HepG2 (cell line): ENCODE measurements at regions not wholly inside any gene's neighbourhood (a gene's known extent, or its start where the extent isn't known, plus 50 kb on each side); places are given as distances from the start of the nearest gene placed in this dataset.

Experiments
- ATAC-seq: fragments of 200-7000 bp; cut with Tn5 transposase; 3 replicates; pipeline ENCODE4 v1.9.1; 2020; ENCODE audit warnings: mild to moderate bottlenecking, moderate library complexity
- BruUV-seq: library from RNA; stranded (reverse); fragments of 400-500 nt; replicated peaks from 2 replicates; lab custom pipeline; 2021; lab: Mats Ljungman, UMichigan
- CTCF ChIA-PET: fragments of 300-600 bp; formaldehyde crosslinking; extraction: SDS; loops from one replicate; lab custom pipeline; 2021; ENCODE audit warnings: low total read pairs, inconsistent platforms, low intra/inter-chr PET ratio; lab: Yijun Ruan, JAX
- POLR2A ChIA-PET: fragments of 350-600 bp; sonication (Branson Sonifier 250); formaldehyde crosslinking; loops from one replicate; lab custom pipeline; 2020; ENCODE audit warnings: antibody characterized with exemption, inconsistent platforms; lab: Yijun Ruan, JAX
- DNase-seq: peaks from one replicate; pipeline ENCODE4 v3.0.0-alpha.2; 2015; ENCODE audit warnings: low spot score
- FAIRE-seq: peaks from 3 replicates; lab custom pipeline; 2011; peaks lifted over from hg19 to GRCh38; lab: Jason Lieb, UNC
- H2AFZ ChIP-seq: one replicate; pipeline ENCODE4 v1.6.1; 2011; ENCODE audit warnings: low read length, inconsistent platforms
- H3K27ac ChIP-seq: fragments of 300-600 bp; 3 replicates; pipeline ENCODE4 v1.8.0; 2011; ENCODE audit warnings: mixed run types, mild to moderate bottlenecking, mixed read lengths, low read length, inconsistent platforms; ENCODE audit not compliant: insufficient read depth; ENCODE audit errors: extremely low read length
- H3K27me3 ChIP-seq, 2 experiments: fragments of 200-600 bp in 1 of 2; 2 replicates in 1 of 2; 3 replicates in 1 of 2; pipeline versions ENCODE4 v1.6.0 to v1.8.0; 2011; ENCODE audit warnings: low read length in 2 of 2, mild to moderate bottlenecking in 2 of 2, moderate library complexity in 2 of 2, inconsistent platforms in 1 of 2; ENCODE audit not compliant: insufficient read depth in 2 of 2, control insufficient read depth in 1 of 2
- H3K36me3 ChIP-seq, 2 experiments: fragments of 200-600 bp in 1 of 2; replicated peaks in 1 of 2; 2 replicates in 1 of 2; 3 replicates in 1 of 2; pipeline versions ENCODE4 v1.5.1 to v1.8.0; 2011; ENCODE audit warnings: low read length in 2 of 2, inconsistent platforms in 1 of 2; ENCODE audit not compliant: insufficient read depth in 2 of 2, control insufficient read depth in 1 of 2
- H3K4me1 ChIP-seq: 2 replicates; pipeline ENCODE4 v1.5.1; 2012; ENCODE audit warnings: low read length, inconsistent platforms; ENCODE audit not compliant: insufficient read depth
- H3K4me2 ChIP-seq: 2 replicates; pipeline ENCODE4 v1.6.0; 2011; ENCODE audit warnings: low read depth, low read length, inconsistent platforms
- H3K4me3 ChIP-seq, 3 experiments: fragments of 200-600 bp in 1 of 3; sonication (generic), shearing (Covaris generic) in 1 of 3; replicated peaks in 1 of 3; 2 replicates each; pipeline ENCODE4 v1.5.1; 2011 to 2016; ENCODE audit warnings: low read length in 3 of 3, inconsistent platforms in 2 of 3, low read depth in 2 of 3, mild to moderate bottlenecking in 2 of 3, control low read depth in 1 of 3, mixed read lengths in 1 of 3; ENCODE audit not compliant: insufficient read depth in 1 of 3
- H3K79me2 ChIP-seq: one replicate; pipeline ENCODE4 v1.6.1; 2011; ENCODE audit warnings: low read length, inconsistent platforms; ENCODE audit not compliant: insufficient read depth
- H3K9ac ChIP-seq: 2 replicates; pipeline ENCODE4 v1.6.0; 2011; ENCODE audit warnings: mild to moderate bottlenecking, low read depth, low read length, inconsistent platforms; ENCODE audit not compliant: insufficient read depth
- H3K9me3 ChIP-seq: 2 replicates; pipeline ENCODE4 v1.5.1; 2012; ENCODE audit warnings: mild to moderate bottlenecking, low read length
- H4K20me1 ChIP-seq: 2 replicates; pipeline ENCODE4 v1.6.0; 2011; ENCODE audit warnings: inconsistent platforms, mild to moderate bottlenecking, low read length, moderate library complexity; ENCODE audit not compliant: insufficient read depth
- ADNP ChIP-seq: sonication (generic); formaldehyde crosslinking; IDR thresholded peaks from 2 replicates; pipeline ENCODE4 v1.4.0; 2020; ENCODE audit warnings: missing genetic modification reagents
- FOXK1 ChIP-seq: sonication (generic); formaldehyde crosslinking; IDR thresholded peaks from 2 replicates; pipeline ENCODE4 v1.4.0; 2020; ENCODE audit warnings: low read depth, missing genetic modification reagents, borderline replicate concordance
- ISL2 ChIP-seq: sonication (generic); formaldehyde crosslinking; IDR thresholded peaks from 2 replicates; pipeline ENCODE4 v1.5.0; 2020; ENCODE audit warnings: missing genetic modification reagents
- PCBP2 ChIP-seq: fragments of 200-400 bp; formaldehyde crosslinking; optimal IDR thresholded peaks from 2 replicates; pipeline ENCODE3; 2018; ENCODE audit warnings: low read length, low read depth; ENCODE audit not compliant: poor library complexity, severe bottlenecking
- TGIF2 ChIP-seq: IDR thresholded peaks from 2 replicates; pipeline ENCODE4 v1.6.1; 2016; ENCODE audit warnings: control low read depth, missing compliant biosample characterization
- ZBTB1 ChIP-seq: sonication (generic); formaldehyde crosslinking; IDR thresholded peaks from 2 replicates; pipeline ENCODE4 v1.4.0; 2020; ENCODE audit warnings: missing genetic modification reagents, borderline replicate concordance
- ZNF280B ChIP-seq: sonication (generic); formaldehyde crosslinking; IDR thresholded peaks from 2 replicates; pipeline ENCODE4 v1.5.0; 2020; ENCODE audit warnings: missing genetic modification reagents, mild to moderate bottlenecking, borderline replicate concordance
- ZNF335 ChIP-seq: sonication (generic); formaldehyde crosslinking; IDR thresholded peaks from 2 replicates; pipeline ENCODE4 v1.4.0; 2020; ENCODE audit warnings: missing genetic modification reagents
- ZNF574 ChIP-seq: sonication (generic); formaldehyde crosslinking; IDR thresholded peaks from 2 replicates; pipeline ENCODE4 v1.4.0; 2020; ENCODE audit warnings: missing genetic modification reagents
- WGBS: methylation state at CpG from one replicate; pipeline ENCODE4 v1.1.6; 2017; ENCODE audit warnings: low lambda C conversion rate; 5-methylcytosine and 5-hydroxymethylcytosine counted together
- in situ Hi-C: cut with HindIII; loops from 2 replicates; pipeline ENCODE4 v1.10.0; 2017; ENCODE audit warnings: low pct_unique_long_range_greater_than_20kb; ENCODE audit not compliant: extremely low pct_ligation_motif_present
- intact Hi-C: fragments of 100-400 bp; cut with micrococcal nuclease; formaldehyde crosslinking; loops from one replicate; pipeline ENCODE4 v1.10.0; 2022; ENCODE audit not compliant: unreplicated experiment
- TF ChIP-seq, protein P1 (sequence below): sonication (generic); formaldehyde crosslinking; IDR thresholded peaks from 2 replicates; pipeline ENCODE4 v1.5.0; 2020; ENCODE audit warnings: mild to moderate bottlenecking, missing genetic modification reagents, borderline replicate concordance

DNA sequence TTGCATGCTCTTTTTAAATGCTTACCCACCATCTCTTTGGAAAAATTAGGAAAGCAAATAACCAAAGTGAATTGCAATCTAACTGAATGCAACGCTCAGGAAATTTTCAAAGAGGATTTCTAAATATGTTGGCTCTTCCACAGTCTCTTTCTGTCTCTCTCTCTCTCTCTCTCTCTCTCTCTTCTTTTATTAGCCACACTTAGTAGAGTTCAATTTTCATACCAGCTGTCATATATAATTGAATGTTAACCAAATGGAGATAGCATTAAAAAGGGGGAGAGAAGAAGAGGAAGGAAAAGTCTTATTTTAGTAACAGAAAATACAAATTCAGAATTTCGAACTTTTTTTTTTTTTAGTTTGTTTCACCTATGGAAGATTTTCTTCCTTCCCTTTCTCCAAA lies 235.9 kb upstream of the GBE1 start:
- no peaks in the 10 kb centered on the region for H3K27me3 ChIP-seq
- H3K4me1 ChIP-seq: no peaks in the 10 kb centered on the region
- DNase-seq (no peak), ATAC-seq (no peak), FAIRE-seq (no peak)
- CTCF ChIA-PET: no interaction called here
- POLR2A ChIA-PET: no interaction called here
- H4K20me1 ChIP-seq: no peaks in the 10 kb centered on the region
- intact Hi-C loops (no loop called here), in situ Hi-C loops (no loop called here)
- H3K4me3 ChIP-seq: no peak overlapping the region
- H3K79me2 ChIP-seq: no peaks in the 10 kb centered on the region
- H3K36me3 ChIP-seq: peaks cover 0 to 2% of the 10 kb centered on the region in 2 experiments; a peak in 1 of 5 replicates
- H3K4me2 ChIP-seq: no peak overlapping the region
- BruUV-seq: no TSS peak
- H2AFZ ChIP-seq: no peak overlapping the region
- no peaks in the 10 kb centered on the region for H3K9me3 ChIP-seq
- WGBS: 55% methylated on average over 2 of the region's 2 CpGs
- no peak overlapping the region for H3K27ac ChIP-seq
- no peak overlapping the region for H3K9ac ChIP-seq
- TF ChIP-seq TGIF2: no peak
- TF ChIP-seq ISL2 (CRISPR knock-in tag): no peak
- no peak for TF ChIP-seq FOXK1 (CRISPR knock-in tag)
- TF ChIP-seq ZBTB1 (CRISPR knock-in tag): no peak
- no peak for TF ChIP-seq PCBP2
- no peak for TF ChIP-seq ZNF280B (CRISPR knock-in tag)
- TF ChIP-seq ZNF574 (CRISPR knock-in tag): no peak
- TF ChIP-seq, protein P1, sequence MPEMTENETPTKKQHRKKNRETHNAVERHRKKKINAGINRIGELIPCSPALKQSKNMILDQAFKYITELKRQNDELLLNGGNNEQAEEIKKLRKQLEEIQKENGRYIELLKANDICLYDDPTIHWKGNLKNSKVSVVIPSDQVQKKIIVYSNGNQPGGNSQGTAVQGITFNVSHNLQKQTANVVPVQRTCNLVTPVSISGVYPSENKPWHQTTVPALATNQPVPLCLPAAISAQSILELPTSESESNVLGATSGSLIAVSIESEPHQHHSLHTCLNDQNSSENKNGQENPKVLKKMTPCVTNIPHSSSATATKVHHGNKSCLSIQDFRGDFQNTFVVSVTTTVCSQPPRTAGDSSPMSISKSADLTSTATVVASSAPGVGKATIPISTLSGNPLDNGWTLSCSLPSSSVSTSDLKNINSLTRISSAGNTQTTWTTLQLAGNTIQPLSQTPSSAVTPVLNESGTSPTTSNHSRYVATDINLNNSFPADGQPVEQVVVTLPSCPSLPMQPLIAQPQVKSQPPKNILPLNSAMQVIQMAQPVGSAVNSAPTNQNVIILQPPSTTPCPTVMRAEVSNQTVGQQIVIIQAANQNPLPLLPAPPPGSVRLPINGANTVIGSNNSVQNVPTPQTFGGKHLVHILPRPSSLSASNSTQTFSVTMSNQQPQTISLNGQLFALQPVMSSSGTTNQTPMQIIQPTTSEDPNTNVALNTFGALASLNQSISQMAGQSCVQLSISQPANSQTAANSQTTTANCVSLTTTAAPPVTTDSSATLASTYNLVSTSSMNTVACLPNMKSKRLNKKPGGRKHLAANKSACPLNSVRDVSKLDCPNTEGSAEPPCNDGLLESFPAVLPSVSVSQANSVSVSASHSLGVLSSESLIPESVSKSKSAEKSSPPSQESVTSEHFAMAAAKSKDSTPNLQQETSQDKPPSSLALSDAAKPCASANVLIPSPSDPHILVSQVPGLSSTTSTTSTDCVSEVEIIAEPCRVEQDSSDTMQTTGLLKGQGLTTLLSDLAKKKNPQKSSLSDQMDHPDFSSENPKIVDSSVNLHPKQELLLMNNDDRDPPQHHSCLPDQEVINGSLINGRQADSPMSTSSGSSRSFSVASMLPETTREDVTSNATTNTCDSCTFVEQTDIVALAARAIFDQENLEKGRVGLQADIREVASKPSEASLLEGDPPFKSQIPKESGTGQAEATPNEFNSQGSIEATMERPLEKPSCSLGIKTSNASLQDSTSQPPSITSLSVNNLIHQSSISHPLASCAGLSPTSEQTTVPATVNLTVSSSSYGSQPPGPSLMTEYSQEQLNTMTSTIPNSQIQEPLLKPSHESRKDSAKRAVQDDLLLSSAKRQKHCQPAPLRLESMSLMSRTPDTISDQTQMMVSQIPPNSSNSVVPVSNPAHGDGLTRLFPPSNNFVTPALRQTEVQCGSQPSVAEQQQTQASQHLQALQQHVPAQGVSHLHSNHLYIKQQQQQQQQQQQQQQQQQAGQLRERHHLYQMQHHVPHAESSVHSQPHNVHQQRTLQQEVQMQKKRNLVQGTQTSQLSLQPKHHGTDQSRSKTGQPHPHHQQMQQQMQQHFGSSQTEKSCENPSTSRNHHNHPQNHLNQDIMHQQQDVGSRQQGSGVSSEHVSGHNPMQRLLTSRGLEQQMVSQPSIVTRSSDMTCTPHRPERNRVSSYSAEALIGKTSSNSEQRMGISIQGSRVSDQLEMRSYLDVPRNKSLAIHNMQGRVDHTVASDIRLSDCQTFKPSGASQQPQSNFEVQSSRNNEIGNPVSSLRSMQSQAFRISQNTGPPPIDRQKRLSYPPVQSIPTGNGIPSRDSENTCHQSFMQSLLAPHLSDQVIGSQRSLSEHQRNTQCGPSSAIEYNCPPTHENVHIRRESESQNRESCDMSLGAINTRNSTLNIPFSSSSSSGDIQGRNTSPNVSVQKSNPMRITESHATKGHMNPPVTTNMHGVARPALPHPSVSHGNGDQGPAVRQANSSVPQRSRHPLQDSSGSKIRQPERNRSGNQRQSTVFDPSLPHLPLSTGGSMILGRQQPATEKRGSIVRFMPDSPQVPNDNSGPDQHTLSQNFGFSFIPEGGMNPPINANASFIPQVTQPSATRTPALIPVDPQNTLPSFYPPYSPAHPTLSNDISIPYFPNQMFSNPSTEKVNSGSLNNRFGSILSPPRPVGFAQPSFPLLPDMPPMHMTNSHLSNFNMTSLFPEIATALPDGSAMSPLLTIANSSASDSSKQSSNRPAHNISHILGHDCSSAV (CRISPR knock-in tag): no peak
- no peak for TF ChIP-seq ADNP
- no peak for TF ChIP-seq ZNF335
